ENCODE measurements at regions not wholly inside any gene's neighbourhood (a gene's known extent, or its start where the extent isn't known, plus 50 kb on each side); places are given as distances from the start of the nearest gene placed in this dataset.

- H3K27ac ChIP-seq: no peak overlapping the region
- intact Hi-C loops (cut with DNase I): no loop called here
- H3K4me1 ChIP-seq: no peaks in the 10 kb centered on the region
- H3K9ac ChIP-seq (ENCODE audit: low read depth in 2 of 2, low read length in 2 of 2): no peak overlapping the region
- H3K4me3 ChIP-seq: no peak overlapping the region
- no peaks in the 10 kb centered on the region for H3K27me3 ChIP-seq
- no peak for DNase-seq
- no peak for TF ChIP-seq CTCF (IDR thresholded peaks at IDR 0.05)
- no peaks in the 10 kb centered on the region for H3K9me3 ChIP-seq
- H3K36me3 ChIP-seq: no peaks in the 10 kb centered on the region
Measured at GRCh38 chr9:29556746-29557145, 1983.5 kb upstream of the C9orf72 start.

- no peaks in the 10 kb centered on the region for H3K4me1 ChIP-seq
- no peak for DNase-seq
- intact Hi-C loops (cut with DNase I): no loop called here
- H3K9me3 ChIP-seq: no peaks in the 10 kb centered on the region
- H3K4me3 ChIP-seq: no peak overlapping the region
- H3K27ac ChIP-seq: no peak overlapping the region
- H3K36me3 ChIP-seq: no peaks in the 10 kb centered on the region
- no peak overlapping the region for H3K9ac ChIP-seq (ENCODE audit: low read depth in 2 of 2, low read length in 2 of 2)
- TF ChIP-seq CTCF (IDR thresholded peaks at IDR 0.05): no peak
- H3K27me3 ChIP-seq: no peaks in the 10 kb centered on the region
Measured at GRCh38 chr9:29564564-29564963, 1991.3 kb upstream of the C9orf72 start.

- H3K4me3 ChIP-seq: no peak overlapping the region
- no peak for TF ChIP-seq CTCF (IDR thresholded peaks at IDR 0.05)
- DNase-seq: no peak
- no peak overlapping the region for H3K27ac ChIP-seq
- H3K36me3 ChIP-seq: no peaks in the 10 kb centered on the region
- intact Hi-C loops (cut with DNase I): no loop called here
- no peaks in the 10 kb centered on the region for H3K9me3 ChIP-seq
- no peak overlapping the region for H3K9ac ChIP-seq (ENCODE audit: low read depth in 2 of 2, low read length in 2 of 2)
- H3K4me1 ChIP-seq: no peaks in the 10 kb centered on the region
- no peaks in the 10 kb centered on the region for H3K27me3 ChIP-seq
Measured at GRCh38 chr9:29575219-29575618, 2001.9 kb upstream of the C9orf72 start.

DNA sequence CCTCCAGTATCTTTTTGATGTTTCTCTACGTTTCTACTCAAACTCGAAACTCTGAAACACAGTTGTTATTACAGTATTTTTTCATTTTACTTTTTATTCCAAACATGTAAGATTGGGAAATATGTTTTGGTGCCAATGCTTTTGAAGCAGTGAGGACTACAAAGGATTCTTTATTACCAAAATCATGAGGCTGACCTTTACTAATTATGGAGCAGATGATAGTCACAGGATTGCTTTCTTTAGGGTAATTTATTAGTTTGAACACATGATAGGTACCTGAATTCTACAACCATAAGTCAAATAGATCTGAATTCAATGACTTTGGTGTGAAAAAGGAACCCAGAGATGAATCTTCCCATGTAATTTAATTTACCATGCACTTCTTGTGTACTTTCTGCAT lies 2015.1 kb upstream of the C9orf72 start:
- no peak for TF ChIP-seq CTCF (IDR thresholded peaks at IDR 0.05)
- DNase-seq: no peak
- H3K27ac ChIP-seq: no peak overlapping the region
- no peaks in the 10 kb centered on the region for H3K27me3 ChIP-seq
- H3K9me3 ChIP-seq: no peaks in the 10 kb centered on the region
- H3K4me1 ChIP-seq: no peaks in the 10 kb centered on the region
- intact Hi-C loops (cut with DNase I): no loop called here
- H3K9ac ChIP-seq (ENCODE audit: low read depth in 2 of 2, low read length in 2 of 2): no peak overlapping the region
- no peaks in the 10 kb centered on the region for H3K36me3 ChIP-seq
- H3K4me3 ChIP-seq: no peak overlapping the region

DNA sequence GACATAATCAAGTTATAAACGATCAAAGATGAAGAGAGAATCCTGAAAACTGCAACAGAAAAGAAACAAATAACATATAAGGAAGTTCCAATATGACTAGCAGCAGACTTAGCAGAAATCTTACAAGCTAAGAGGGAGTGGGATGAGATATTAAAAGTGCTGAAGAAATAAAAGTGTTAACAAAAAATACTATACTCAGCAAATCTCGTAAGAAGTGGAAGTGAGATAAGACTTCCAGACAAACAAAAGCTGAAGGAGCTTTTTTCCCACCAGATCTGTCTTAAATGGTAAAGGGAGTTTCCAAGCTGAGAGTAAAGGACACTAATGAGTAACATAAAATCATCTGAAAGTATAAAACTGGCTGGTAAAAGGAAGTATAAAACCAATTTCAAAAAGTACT lies 2036.0 kb upstream of the C9orf72 start:
- Histone ChIP-seq H3K4me3 (no peak overlapping the region), H3K27ac (no peak overlapping the region), H3K27me3 (no peaks in the 10 kb centered on the region), H3K4me1 (no peaks in the 10 kb centered on the region), H3K9ac (ENCODE audit: low read depth in 2 of 2, low read length in 2 of 2) (no peak overlapping the region), H3K9me3 (no peaks in the 10 kb centered on the region), H3K36me3 (no peaks in the 10 kb centered on the region)
- intact Hi-C loops (cut with DNase I): no loop called here
- no peak for TF ChIP-seq CTCF (IDR thresholded peaks at IDR 0.05)
- no peak for DNase-seq

- no peak overlapping the region for H3K27ac ChIP-seq
- H3K4me3 ChIP-seq: no peak overlapping the region
- intact Hi-C loops (cut with DNase I): no loop called here
- no peak for TF ChIP-seq CTCF (IDR thresholded peaks at IDR 0.05)
- no peak for DNase-seq
- H3K9ac ChIP-seq (ENCODE audit: low read depth in 2 of 2, low read length in 2 of 2): no peak overlapping the region
- H3K27me3 ChIP-seq: no peaks in the 10 kb centered on the region
- H3K36me3 ChIP-seq: no peaks in the 10 kb centered on the region
- H3K9me3 ChIP-seq: no peaks in the 10 kb centered on the region
- H3K4me1 ChIP-seq: no peaks in the 10 kb centered on the region
Measured at GRCh38 chr9:29613773-29614172, 2040.5 kb upstream of the C9orf72 start.
